Kidney tubule cell (primary cell): ENCODE measurements at regions not wholly inside any gene's neighbourhood (a gene's known extent, or its start where the extent isn't known, plus 50 kb on each side); places are given as distances from the start of the nearest gene placed in this dataset.
"Not testable (repeated sequence)": the region's sequence is repeated elsewhere in the genome, so short reads cannot be mapped to it uniquely, and the experiment has no call there.

ENCODE experiments used
- DNase-seq: peaks from one replicate; pipeline ENCODE4 v3.0.0-alpha.2; 2018; ENCODE audit warnings: low spot score

GRCh38 chr18:41128545-41128944 lies 826.5 kb upstream of the PIK3C3 start:
- peak; percentile 16 for DNase-seq

GRCh38 chr18:41128126-41128525 lies 826.9 kb upstream of the PIK3C3 start:
- no peak for DNase-seq

GRCh38 chr18:41126541-41127235 lies 828.3 kb upstream of the PIK3C3 start:
- peak; percentile 82 for DNase-seq

- DNase-seq: no peak
Observed at GRCh38 chr18:41121116-41121826, 833.8 kb upstream of the PIK3C3 start.

GRCh38 chr18:41119031-41119430 lies 836.0 kb upstream of the PIK3C3 start:
- no peak for DNase-seq

- DNase-seq: no peak
Observed at GRCh38 chr18:41113885-41114482, 841.0 kb upstream of the PIK3C3 start.

GRCh38 chr18:41099451-41099850 lies 855.6 kb upstream of the PIK3C3 start:
- DNase-seq: no peak

GRCh38 chr18:41096504-41096903 lies 858.5 kb upstream of the PIK3C3 start:
- peak; percentile 30 for DNase-seq

- no peak for DNase-seq
Observed at GRCh38 chr18:41077076-41077475, 878.0 kb upstream of the PIK3C3 start.

GRCh38 chr18:41075212-41075611 lies 879.8 kb upstream of the PIK3C3 start:
- DNase-seq: peak; percentile 66

- peak; percentile 43 for DNase-seq
Observed at GRCh38 chr18:41073372-41073954, 881.6 kb upstream of the PIK3C3 start.

- no peak for DNase-seq
Observed at GRCh38 chr18:41072946-41073345, 882.1 kb upstream of the PIK3C3 start.

- no peak for DNase-seq
Observed at GRCh38 chr18:41071826-41072225, 883.2 kb upstream of the PIK3C3 start.

GRCh38 chr18:41069167-41069566 lies 885.9 kb upstream of the PIK3C3 start:
- no peak for DNase-seq

GRCh38 chr18:41064916-41065315 lies 890.1 kb upstream of the PIK3C3 start:
- DNase-seq: no peak

GRCh38 chr18:41060967-41061366 lies 894.1 kb upstream of the PIK3C3 start:
- no peak for DNase-seq

GRCh38 chr18:41059126-41059415 lies 896.0 kb upstream of the PIK3C3 start:
- no peak for DNase-seq

- DNase-seq: no peak
Observed at GRCh38 chr18:41058351-41059125, 896.5 kb upstream of the PIK3C3 start.

GRCh38 chr18:41052625-41053024 lies 902.4 kb upstream of the PIK3C3 start:
- no peak for DNase-seq

- DNase-seq: not testable (repeated sequence)
Observed at GRCh38 chr18:41046250-41046649, 908.8 kb upstream of the PIK3C3 start.

GRCh38 chr18:41043876-41044275 lies 911.2 kb upstream of the PIK3C3 start:
- no peak for DNase-seq

GRCh38 chr18:41042866-41043265 lies 912.2 kb upstream of the PIK3C3 start:
- DNase-seq: no peak
